ENCODE measurements at regions not wholly inside any gene's neighbourhood (a gene's known extent, or its start where the extent isn't known, plus 50 kb on each side); places are given as distances from the start of the nearest gene placed in this dataset.

GRCh38 chr4:104629601-104630000 lies 134.9 kb upstream of the CXXC4 start:
- Histone ChIP-seq H3K79me2 (ENCODE audit: control insufficient read depth, insufficient read depth, low read length) (no peaks in the 10 kb centered on the region), H3K4me2 (ENCODE audit: control insufficient read depth, insufficient read depth) (no peak overlapping the region), H3K4me1 (ENCODE audit: control insufficient read depth, insufficient read depth, low read length) (no peaks in the 10 kb centered on the region), H3K27me3 (replicated peaks in 1 of 2; ENCODE audit: control insufficient read depth in 2 of 2, insufficient read depth in 2 of 2, low read length in 1 of 2) (no peaks in the 10 kb centered on the region), H4K20me1 (ENCODE audit: control insufficient read depth, insufficient read depth) (no peaks in the 10 kb centered on the region), H3K36me3 (ENCODE audit: control insufficient read depth in 2 of 2, insufficient read depth in 2 of 2, low read length in 1 of 2) (no peaks in the 10 kb centered on the region), H2AFZ (ENCODE audit: control insufficient read depth, low read depth, low read length) (no peak overlapping the region), H3K9me3 (replicated peaks; ENCODE audit: control insufficient read depth, insufficient read depth, low read length) (peaks cover 2% of the 10 kb centered on the region; the same call in 1 of the 3 replicates), H3K27ac (ENCODE audit: control insufficient read depth, insufficient read depth) (no peak overlapping the region), H3K4me3 (no peak overlapping the region), H3K9ac (ENCODE audit: control insufficient read depth, insufficient read depth, low read length) (no peak overlapping the region)
- no TSS peak for BruUV-seq (replicated peaks)
- ChIA-PET RAD21 (ENCODE audit: unreplicated experiment) (no interaction called here), POLR2A (no interaction called here), CTCF (no interaction called here), SMC1A (ENCODE audit: uncharacterized antibody, unreplicated experiment) (no interaction called here)
- WGBS (ENCODE audit: insufficient coverage, insufficient replicate concordance, low lambda C conversion rate, missing lambda C conversion rate): 100% methylated on average over 1 of the region's 1 CpG
- ATAC-seq (no peak), FAIRE-seq (no peak), DNase-seq (ENCODE audit: low read depth, low spot score) (no peak)
- intact Hi-C loops (cut with micrococcal nuclease; ENCODE audit: unreplicated experiment): no loop called here
- in situ Hi-C loops (cut with MboI): no loop called here
- no peak for TF ChIP-seq BRCA1 (IDR thresholded peaks at IDR 0.05; ENCODE audit: low read depth, low read length)
- TF ChIP-seq PBX3 (IDR thresholded peaks at IDR 0.05; ENCODE audit: insufficient replicate concordance, low read depth, low read length): no peak
- no peak for TF ChIP-seq ZBTB11 (CRISPR knock-in tag; IDR thresholded peaks at IDR 0.05)
- no peak for TF ChIP-seq TAF1 (IDR thresholded peaks at IDR 0.05; ENCODE audit: borderline replicate concordance, low read depth, low read length)
- TF ChIP-seq CREB1 (IDR thresholded peaks at IDR 0.05; ENCODE audit: low read depth): no peak

Measured in GM12878 (cell line).